ENCODE measurements at regions not wholly inside any gene's neighbourhood (a gene's known extent, or its start where the extent isn't known, plus 50 kb on each side); places are given as distances from the start of the nearest gene placed in this dataset.

- Histone ChIP-seq H4K20me1 (ENCODE audit: insufficient read depth, low read length) (no peaks in the 10 kb centered on the region), H3K18ac (ENCODE audit: low read depth, low read length) (no peak overlapping the region), H3K27me3 (ENCODE audit: control insufficient read depth, insufficient read depth, low read length) (no peaks in the 10 kb centered on the region), H3K36me3 (ENCODE audit: control insufficient read depth, insufficient read depth, low read length) (no peaks in the 10 kb centered on the region), H2BK15ac (ENCODE audit: low read depth, low read length) (no peak overlapping the region), H3K4me3 (ENCODE audit: insufficient read depth, low read depth, low read length) (no peak overlapping the region), H3K9ac (ENCODE audit: low read depth, low read length) (no peak overlapping the region), H3K9me3 (ENCODE audit: control insufficient read depth, insufficient read depth, low read length) (no peaks in the 10 kb centered on the region), H2AK9ac (replicated peaks; ENCODE audit: low read depth, low read length, poor library complexity) (no peak overlapping the region), H3K79me1 (ENCODE audit: low read depth in 1 of 2, low read length in 2 of 2) (no peaks in the 10 kb centered on the region), H3K4ac (ENCODE audit: low read depth, low read length) (no peak overlapping the region), H2AK5ac (ENCODE audit: low read depth, low read length) (peak overlapping the region; percentile 51; the same call in 1 of the 2 replicates), H4K8ac (ENCODE audit: low read depth in 2 of 2, low read length in 2 of 2) (no peak overlapping the region), H3K27ac (ENCODE audit: insufficient read depth, low read length) (no peak overlapping the region), H4K5ac (ENCODE audit: low read depth, low read length) (no peak overlapping the region), H3K56ac (ENCODE audit: extremely low read depth, insufficient read depth, low read length) (no peak overlapping the region), H3K23ac (ENCODE audit: low read depth, low read length) (no peak overlapping the region), H4K91ac (ENCODE audit: insufficient read depth, low read depth, low read length) (no peak overlapping the region), H3K4me2 (ENCODE audit: low read depth, low read length) (no peak overlapping the region), H2BK5ac (ENCODE audit: low read depth, low read length, poor library complexity, severe bottlenecking) (no peak overlapping the region), H2AFZ (replicated peaks; ENCODE audit: low read length, poor library complexity) (no peak overlapping the region), H2BK20ac (ENCODE audit: low read depth, low read length) (no peak overlapping the region), H3K4me1 (ENCODE audit: control insufficient read depth, insufficient read depth, low read length) (peaks cover 2% of the 10 kb centered on the region; the same call in 1 of the 2 replicates), H2BK120ac (ENCODE audit: low read depth, low read length) (no peak overlapping the region), H3K14ac (replicated peaks; ENCODE audit: low read depth, low read length) (no peak overlapping the region), H3K9me1 (ENCODE audit: insufficient read depth, low read length) (no peaks in the 10 kb centered on the region)
- CTCF ChIA-PET = no interaction called here
- no TSS peak for BruUV-seq (replicated peaks)
- intact Hi-C loops (cut with micrococcal nuclease) = loop anchor here (10.0 kb wide), 1 partner anchor 355 kb away; no protein-coding TSS in a partner anchor
- POLR2A ChIA-PET (ENCODE audit: unreplicated experiment) = no interaction called here
- ATAC-seq (ENCODE audit: low read depth) = no peak
- no peak for DNase-seq
- in situ Hi-C loops (cut with MboI; ENCODE audit: low sequenced_read_pairs) = no loop called here
- 100% methylated on average over 1 of the region's 3 CpGs; no CpG with 5 or more reads in 1 of the 2 experiments for WGBS, 2 experiments (ENCODE audit: extremely low coverage in 2 of 2, insufficient read length in 1 of 2)
- TF ChIP-seq USF2 (IDR thresholded peaks at IDR 0.05; ENCODE audit: low read depth, low read length) = peak; percentile 57; the same call in 1 of the 2 replicates
- no peak for TF ChIP-seq SMC3 (IDR thresholded peaks at IDR 0.05; ENCODE audit: low read depth, low read length)
- dilution Hi-C loops (cut with HindIII; ENCODE audit: low sequenced_read_pairs, unreplicated experiment) = no loop called here
Measured at GRCh38 chr7:66500087-66500486, 128.6 kb upstream of the KCTD7 start.
